Ovary (tissue), 7 donors: ENCODE measurements at regions not wholly inside any gene's neighbourhood (a gene's known extent, or its start where the extent isn't known, plus 50 kb on each side); places are given as distances from the start of the nearest gene placed in this dataset.

Experiments
- DNase-seq, 5 donors: peaks; one replicate each; pipeline ENCODE4 v3.0.0-alpha.2; 2019 to 2020
- H3K27ac ChIP-seq, 2 donors: fragments of 200-600 bp; one replicate each; pipeline versions ENCODE4 v1.5.1 to v1.8.0; 2019 to 2022
- H3K27me3 ChIP-seq: fragments of 200-600 bp; one replicate; pipeline ENCODE4 v1.8.0; 2022
- H3K36me3 ChIP-seq: fragments of 200-600 bp; sonication (generic); one replicate; pipeline ENCODE4 v1.5.1; 2019
- H3K4me1 ChIP-seq: one replicate; pipeline ENCODE4 v1.8.1; 2013; ENCODE audit warnings: mild to moderate bottlenecking, moderate library complexity; ENCODE audit not compliant: insufficient read depth
- H3K4me3 ChIP-seq: fragments of 200-600 bp; sonication (generic); one replicate; pipeline ENCODE4 v1.5.1; 2017
- H3K9me3 ChIP-seq, 2 donors: fragments of 200-600 bp in 1 of 2; sonication (generic) in 1 of 2; one replicate each; pipeline versions ENCODE4 v1.5.1 to v1.8.1; 2013 to 2019; ENCODE audit warnings: mild to moderate bottlenecking in 1 of 2, moderate library complexity in 1 of 2
- CTCF ChIP-seq, 3 donors: fragments of 450-650 bp in 2 of 3; fragments of 200-600 bp in 1 of 3; IDR thresholded peaks; one replicate each; pipeline versions ENCODE4 v1.5.1 to v1.8.0; 2016 to 2022; ENCODE audit warnings: antibody characterized with exemption in 3 of 3, mild to moderate bottlenecking in 1 of 3
- EP300 ChIP-seq: sonication (generic); formaldehyde crosslinking; IDR thresholded peaks from one replicate; pipeline ENCODE4 v1.6.1; 2017; ENCODE audit warnings: antibody characterized with exemption
- POLR2A ChIP-seq: fragments of 450-650 bp; IDR thresholded peaks from one replicate; pipeline ENCODE4 v1.6.1; 2017; ENCODE audit warnings: antibody characterized with exemption, mild to moderate bottlenecking, moderate library complexity
- WGBS, 3 donors: extraction: QIAGEN DNeasy Blood & Tissue Kit in 1 of 3; methylation state at CpG; one replicate each; pipeline versions ENCODE4 v1.1.5 to v1.1.7; 2013 to 2017; 5-methylcytosine and 5-hydroxymethylcytosine counted together
- intact Hi-C, 4 donors: fragments of 100-400 bp; cut with DNase I; formaldehyde crosslinking; loops; one replicate each; pipeline versions ENCODE4 v1.11.0 to v1.15.1; 2022 to 2023
- donor health status: DM: no; HTN: no; CAD: no; lungs with moderate emphysema.
- donor health status: DM: no; HTN: no; CAD: no.
- donor health status: Bipolar disorder and iron deficiency.
- donor health status: DM: no; HTN: no; CAD: no.
- donor health status: DM: yes; HTN: yes; CAD: no.

- H3K4me1 ChIP-seq, result no peaks in the 10 kb centered on the region
- intact Hi-C loops, result no loop called here
- H3K36me3 ChIP-seq, result no peaks in the 10 kb centered on the region
- H3K4me3 ChIP-seq, result no peak overlapping the region
- no peaks in the 10 kb centered on the region for H3K27me3 ChIP-seq
- WGBS, 3 donors, result 70 to 82% (median 81%) methylated on average over 2 of the region's 2 CpGs
- no peaks in the 10 kb centered on the region for H3K9me3 ChIP-seq
- no peak for DNase-seq
- no peak overlapping the region for H3K27ac ChIP-seq
- TF ChIP-seq EP300 (no peak), CTCF (IDR thresholded peaks at IDR 0.05) (no peak), POLR2A (no peak)
Measured at GRCh38 chr3:163438760-163439159, 1639.5 kb downstream of the SI start.

GRCh38 chr3:163422671-163423070 is 1655.6 kb downstream of the SI start:
- Histone ChIP-seq H3K4me1 (no peaks in the 10 kb centered on the region), H3K27ac (no peak overlapping the region), H3K27me3 (no peaks in the 10 kb centered on the region), H3K36me3 (no peaks in the 10 kb centered on the region), H3K9me3 (no peaks in the 10 kb centered on the region), H3K4me3 (no peak overlapping the region)
- intact Hi-C loops, result no loop called here
- WGBS, 3 donors, result 74 to 83% (median 80%) methylated on average over 3 of the region's 3 CpGs
- no peak for DNase-seq
- TF ChIP-seq EP300, result no peak
- no peak for TF ChIP-seq POLR2A
- TF ChIP-seq CTCF (IDR thresholded peaks at IDR 0.05), result no peak

GRCh38 chr3:163391407-163392181 is 1686.7 kb downstream of the SI start:
- 94 to 95% (median 95%) methylated on average over 3 of the region's 3 CpGs for WGBS, 3 donors
- intact Hi-C loops, result no loop called here
- no peaks in the 10 kb centered on the region for H3K9me3 ChIP-seq

GRCh38 chr3:163384383-163384782 is 1693.9 kb downstream of the SI start:
- H3K4me1 ChIP-seq, result no peaks in the 10 kb centered on the region
- 86 to 89% (median 88%) methylated on average over 1 of the region's 1 CpG for WGBS, 3 donors
- no peak overlapping the region for H3K4me3 ChIP-seq
- no peaks in the 10 kb centered on the region for H3K9me3 ChIP-seq
- H3K27ac ChIP-seq, result no peak overlapping the region
- intact Hi-C loops, result no loop called here
- no peaks in the 10 kb centered on the region for H3K27me3 ChIP-seq
- TF ChIP-seq CTCF (IDR thresholded peaks at IDR 0.05) (no peak), EP300 (no peak), POLR2A (no peak)
- H3K36me3 ChIP-seq, result no peaks in the 10 kb centered on the region
- no peak for DNase-seq

More at GRCh38 chr3:163391407-163392181, 1686.7 kb downstream of the SI start:
- DNase-seq, result no peak
- H3K27me3 ChIP-seq, result no peaks in the 10 kb centered on the region
- H3K27ac ChIP-seq, result no peak overlapping the region
- TF ChIP-seq CTCF (IDR thresholded peaks at IDR 0.05) (no peak), POLR2A (no peak), EP300 (no peak)
- H3K4me1 ChIP-seq, result no peaks in the 10 kb centered on the region
- no peaks in the 10 kb centered on the region for H3K36me3 ChIP-seq
- H3K4me3 ChIP-seq, result no peak overlapping the region
